ENCODE measurements at regions not wholly inside any gene's neighbourhood (a gene's known extent, or its start where the extent isn't known, plus 50 kb on each side); places are given as distances from the start of the nearest gene placed in this dataset.

DNA sequence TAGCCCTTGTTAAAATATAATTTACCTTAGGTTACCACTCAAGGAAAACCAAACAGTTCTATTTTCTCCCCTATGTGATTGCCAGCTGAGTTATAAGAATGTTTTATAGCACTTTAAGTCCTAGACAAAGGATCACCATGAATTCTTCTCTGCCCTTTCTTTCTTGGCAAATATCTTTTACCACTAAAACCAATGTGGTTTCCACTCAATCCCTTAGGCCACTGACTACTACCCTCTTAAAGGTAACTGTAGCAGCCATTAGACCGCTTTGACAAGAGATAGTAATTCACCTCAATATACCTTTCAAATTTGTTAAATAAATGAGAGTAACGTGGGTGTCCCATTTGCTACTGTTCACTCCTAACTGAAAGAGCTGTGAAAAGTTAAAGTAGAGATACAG, 307.9 kb upstream of the PRMT6 start:
- H3K27ac ChIP-seq = no peak overlapping the region
- WGBS = 67% methylated on average over 2 of the region's 2 CpGs
- H3K4me3 ChIP-seq = no peak overlapping the region
- intact Hi-C loops (cut with DNase I) = no loop called here
- H3K4me1 ChIP-seq (replicated peaks) = no peaks in the 10 kb centered on the region
- DNase-seq (ENCODE audit: low spot score) = no peak
- H3K27me3 ChIP-seq (replicated peaks; ENCODE audit: insufficient read depth) = no peaks in the 10 kb centered on the region
- no peaks in the 10 kb centered on the region for H3K36me3 ChIP-seq
- TF ChIP-seq, protein P1, sequence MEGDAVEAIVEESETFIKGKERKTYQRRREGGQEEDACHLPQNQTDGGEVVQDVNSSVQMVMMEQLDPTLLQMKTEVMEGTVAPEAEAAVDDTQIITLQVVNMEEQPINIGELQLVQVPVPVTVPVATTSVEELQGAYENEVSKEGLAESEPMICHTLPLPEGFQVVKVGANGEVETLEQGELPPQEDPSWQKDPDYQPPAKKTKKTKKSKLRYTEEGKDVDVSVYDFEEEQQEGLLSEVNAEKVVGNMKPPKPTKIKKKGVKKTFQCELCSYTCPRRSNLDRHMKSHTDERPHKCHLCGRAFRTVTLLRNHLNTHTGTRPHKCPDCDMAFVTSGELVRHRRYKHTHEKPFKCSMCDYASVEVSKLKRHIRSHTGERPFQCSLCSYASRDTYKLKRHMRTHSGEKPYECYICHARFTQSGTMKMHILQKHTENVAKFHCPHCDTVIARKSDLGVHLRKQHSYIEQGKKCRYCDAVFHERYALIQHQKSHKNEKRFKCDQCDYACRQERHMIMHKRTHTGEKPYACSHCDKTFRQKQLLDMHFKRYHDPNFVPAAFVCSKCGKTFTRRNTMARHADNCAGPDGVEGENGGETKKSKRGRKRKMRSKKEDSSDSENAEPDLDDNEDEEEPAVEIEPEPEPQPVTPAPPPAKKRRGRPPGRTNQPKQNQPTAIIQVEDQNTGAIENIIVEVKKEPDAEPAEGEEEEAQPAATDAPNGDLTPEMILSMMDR (IDR thresholded peaks at IDR 0.05) = no peak
- TF ChIP-seq POLR2A (IDR thresholded peaks at IDR 0.05) (no peak), POLR2AphosphoS5 (IDR thresholded peaks at IDR 0.05) (no peak)
- no peaks in the 10 kb centered on the region for H3K9me3 ChIP-seq

DNA sequence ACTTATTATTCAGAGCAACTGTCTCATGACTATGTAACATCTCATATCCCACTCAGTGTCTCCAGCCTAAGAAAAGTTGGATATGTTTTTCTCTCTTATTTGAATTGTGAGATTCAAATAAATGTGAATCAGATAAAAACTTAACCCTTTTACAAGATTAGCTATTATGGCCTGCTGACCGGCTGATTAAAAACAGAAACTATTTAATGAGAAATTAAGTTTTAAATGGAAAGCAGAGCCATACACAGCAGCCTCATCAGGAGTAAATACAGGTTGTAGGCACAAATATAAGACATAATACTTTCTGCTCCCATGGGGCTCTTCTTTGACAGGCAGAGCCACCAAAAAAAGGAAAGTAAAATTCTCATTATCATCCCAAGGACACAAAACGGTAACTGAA, 307.0 kb upstream of the PRMT6 start:
- no peaks in the 10 kb centered on the region for H3K27me3 ChIP-seq (replicated peaks; ENCODE audit: insufficient read depth)
- no peak overlapping the region for H3K4me3 ChIP-seq
- no peak for TF ChIP-seq POLR2A (IDR thresholded peaks at IDR 0.05)
- no peak for TF ChIP-seq POLR2AphosphoS5 (IDR thresholded peaks at IDR 0.05)
- TF ChIP-seq, protein P1 (IDR thresholded peaks at IDR 0.05) = no peak
- WGBS = 52% methylated on average over 2 of the region's 2 CpGs
- no peaks in the 10 kb centered on the region for H3K36me3 ChIP-seq
- no peaks in the 10 kb centered on the region for H3K9me3 ChIP-seq
- intact Hi-C loops (cut with DNase I) = no loop called here
- DNase-seq (ENCODE audit: low spot score) = no peak
- H3K27ac ChIP-seq = no peak overlapping the region
- H3K4me1 ChIP-seq (replicated peaks) = no peaks in the 10 kb centered on the region

DNA sequence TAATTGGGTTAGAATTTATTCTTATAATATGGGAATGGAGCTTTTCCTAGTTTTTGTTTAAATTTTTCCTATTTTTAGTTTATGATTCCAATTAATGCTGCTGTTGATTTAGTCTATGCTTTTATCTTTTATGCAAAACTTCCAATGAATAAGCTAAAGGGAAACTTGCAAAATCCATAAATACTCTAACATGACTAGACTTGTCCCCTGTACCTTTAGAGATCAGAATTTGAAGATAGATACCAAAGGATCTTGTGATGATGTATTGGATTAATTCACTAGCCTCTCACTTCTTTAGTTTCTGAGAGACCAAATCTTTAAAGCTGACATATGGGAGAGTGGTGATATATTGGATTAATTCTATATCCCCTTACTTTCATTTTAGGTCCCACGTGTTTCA, 306.6 kb upstream of the PRMT6 start:
- WGBS = 85% methylated on average over 1 of the region's 1 CpG
- TF ChIP-seq, protein P1 (IDR thresholded peaks at IDR 0.05) = no peak
- TF ChIP-seq POLR2A (IDR thresholded peaks at IDR 0.05) = no peak
- TF ChIP-seq POLR2AphosphoS5 (IDR thresholded peaks at IDR 0.05) = no peak
- intact Hi-C loops (cut with DNase I) = no loop called here

DNA sequence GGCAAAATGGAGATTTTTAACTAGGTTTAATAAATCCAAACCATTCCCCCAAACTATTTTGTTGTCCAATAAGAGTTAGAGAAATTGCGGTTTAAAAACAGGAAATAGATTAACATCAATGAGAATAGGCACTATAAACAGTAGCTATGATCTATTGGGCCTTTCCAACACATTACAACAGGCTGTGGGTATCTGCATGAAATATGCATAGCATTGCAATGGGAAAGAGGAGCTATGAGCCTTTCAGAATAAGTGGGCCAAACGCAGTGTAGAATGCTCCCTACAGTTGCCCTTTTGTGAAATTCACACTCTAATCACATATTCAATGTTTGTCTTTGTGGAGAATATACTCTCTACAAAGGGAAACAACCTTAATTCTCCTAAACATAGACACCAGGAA, 305.5 kb upstream of the PRMT6 start:
- H3K9me3 ChIP-seq = no peaks in the 10 kb centered on the region
- TF ChIP-seq, protein P1 (IDR thresholded peaks at IDR 0.05) = no peak
- no peak for TF ChIP-seq POLR2A (IDR thresholded peaks at IDR 0.05)
- no peak for TF ChIP-seq POLR2AphosphoS5 (IDR thresholded peaks at IDR 0.05)

More for the DNA sequence above, 306.6 kb upstream of the PRMT6 start:
- H3K4me1 ChIP-seq (replicated peaks) = no peaks in the 10 kb centered on the region
- no peak overlapping the region for H3K4me3 ChIP-seq
- H3K36me3 ChIP-seq = no peaks in the 10 kb centered on the region
- no peak overlapping the region for H3K27ac ChIP-seq
- DNase-seq (ENCODE audit: low spot score) = no peak
- no peaks in the 10 kb centered on the region for H3K27me3 ChIP-seq (replicated peaks; ENCODE audit: insufficient read depth)
- no peaks in the 10 kb centered on the region for H3K9me3 ChIP-seq

DNA sequence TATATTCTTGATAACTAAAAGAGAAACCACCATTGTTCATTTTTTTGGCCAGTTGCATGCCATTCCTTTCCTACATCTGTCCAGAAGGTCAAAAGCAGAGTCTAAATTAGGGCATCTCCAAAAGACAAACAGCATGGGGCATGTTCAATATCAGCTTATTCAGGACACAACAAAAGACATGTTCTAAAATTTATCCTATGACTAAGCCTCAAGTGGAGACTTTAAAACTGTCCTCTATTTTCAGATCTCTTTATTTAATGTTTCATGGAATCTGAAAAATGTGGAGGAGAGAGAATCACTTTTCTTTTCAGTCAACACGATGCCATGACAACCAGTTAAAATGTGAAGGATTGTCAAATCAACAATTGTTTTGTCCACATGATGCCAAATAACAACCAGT, 303.4 kb upstream of the PRMT6 start:
- Histone ChIP-seq H3K27me3 (replicated peaks; ENCODE audit: insufficient read depth) (no peaks in the 10 kb centered on the region), H3K4me3 (no peak overlapping the region), H3K9me3 (no peaks in the 10 kb centered on the region), H3K36me3 (no peaks in the 10 kb centered on the region), H3K27ac (no peak overlapping the region), H3K4me1 (replicated peaks) (no peaks in the 10 kb centered on the region)
- 72% methylated on average over 1 of the region's 1 CpG for WGBS
- DNase-seq (ENCODE audit: low spot score) = no peak
- intact Hi-C loops (cut with DNase I) = no loop called here
- TF ChIP-seq POLR2A (IDR thresholded peaks at IDR 0.05) = no peak
- no peak for TF ChIP-seq POLR2AphosphoS5 (IDR thresholded peaks at IDR 0.05)
- TF ChIP-seq, protein P1 (IDR thresholded peaks at IDR 0.05) = no peak

More for the DNA sequence above, 305.5 kb upstream of the PRMT6 start:
- intact Hi-C loops (cut with DNase I) = no loop called here
- DNase-seq (ENCODE audit: low spot score) = no peak
- no peaks in the 10 kb centered on the region for H3K36me3 ChIP-seq
- WGBS = 84% methylated on average over 2 of the region's 2 CpGs
- no peaks in the 10 kb centered on the region for H3K4me1 ChIP-seq (replicated peaks)
- no peak overlapping the region for H3K27ac ChIP-seq
- H3K4me3 ChIP-seq = no peak overlapping the region
- H3K27me3 ChIP-seq (replicated peaks; ENCODE audit: insufficient read depth) = no peaks in the 10 kb centered on the region
